Midbrain (tissue), 1 donor: ENCODE measurements at regions not wholly inside any gene's neighbourhood (a gene's known extent, or its start where the extent isn't known, plus 50 kb on each side); places are given as distances from the start of the nearest gene placed in this dataset.

Experiments
- DNase-seq: peaks from one replicate; lab custom pipeline; 2025; lab: John Stamatoyannopoulos, UW

- no peak for DNase-seq
Observed at GRCh38 chr18:43879415-43879814, 602.1 kb upstream of the SYT4 start.

GRCh38 chr18:43882358-43883055, 605.2 kb upstream of the SYT4 start:
- no peak for DNase-seq

- DNase-seq: no peak
Observed at GRCh38 chr18:43883886-43884285, 606.6 kb upstream of the SYT4 start.

- no peak for DNase-seq
Observed at GRCh38 chr18:43886341-43886740, 609.1 kb upstream of the SYT4 start.

- no peak for DNase-seq
Observed at GRCh38 chr18:43887491-43887890, 610.2 kb upstream of the SYT4 start.

GRCh38 chr18:43888598-43888997, 611.3 kb upstream of the SYT4 start:
- DNase-seq: no peak

GRCh38 chr18:43893001-43893637, 615.8 kb upstream of the SYT4 start:
- no peak for DNase-seq

- DNase-seq: no peak
Observed at GRCh38 chr18:43904209-43904837, 627.0 kb upstream of the SYT4 start.

- DNase-seq: no peak
Observed at GRCh38 chr18:43914018-43914417, 636.7 kb upstream of the SYT4 start.

- DNase-seq: no peak
Observed at GRCh38 chr18:43916984-43917383, 639.7 kb upstream of the SYT4 start.

- no peak for DNase-seq
Observed at GRCh38 chr18:43917520-43917919, 640.2 kb upstream of the SYT4 start.

- no peak for DNase-seq
Observed at GRCh38 chr18:43919551-43919950, 642.3 kb upstream of the SYT4 start.

- no peak for DNase-seq
Observed at GRCh38 chr18:43931439-43931838, 654.1 kb upstream of the SYT4 start.

- DNase-seq: no peak
Observed at GRCh38 chr18:43932140-43932539, 654.9 kb upstream of the SYT4 start.

- no peak for DNase-seq
Observed at GRCh38 chr18:43933177-43933576, 655.9 kb upstream of the SYT4 start.

GRCh38 chr18:43934322-43934721, 657.0 kb upstream of the SYT4 start:
- no peak for DNase-seq

GRCh38 chr18:43934781-43935471, 657.6 kb upstream of the SYT4 start:
- DNase-seq: no peak

- no peak for DNase-seq
Observed at GRCh38 chr18:43936176-43936575, 658.9 kb upstream of the SYT4 start.

- no peak for DNase-seq
Observed at GRCh38 chr18:43949291-43949690, 672.0 kb upstream of the SYT4 start.

- DNase-seq: no peak
Observed at GRCh38 chr18:43950062-43950461, 672.8 kb upstream of the SYT4 start.

GRCh38 chr18:43952398-43952797, 675.1 kb upstream of the SYT4 start:
- DNase-seq: no peak

- no peak for DNase-seq
Observed at GRCh38 chr18:43961722-43962121, 684.4 kb upstream of the SYT4 start.

GRCh38 chr18:43964666-43965065, 687.4 kb upstream of the SYT4 start:
- DNase-seq: no peak
